Activated T-helper 1 cell treated with anti-CD3 and anti-CD28 coated beads, Interleukin-12 subunit alpha, Interleukin-12 subunit beta, Interleukin-2, Interleukin-4 antibody, amounts not matched to agents 30 ng/mL and 10 ng/mL and 1 ng/mL, durations not matched to agents 14 hours and 24 hours and 36 hours (primary cell): ENCODE measurements at regions not wholly inside any gene's neighbourhood (a gene's known extent, or its start where the extent isn't known, plus 50 kb on each side); places are given as distances from the start of the nearest gene placed in this dataset.
"Not testable (repeated sequence)": the region's sequence is repeated elsewhere in the genome, so short reads cannot be mapped to it uniquely, and the experiment has no call there.

Source experiments
- DNase-seq: peaks from one replicate; pipeline ENCODE4 v3.0.0; 2021; ENCODE audit warnings: low spot score
- H3K27ac Mint-ChIP-seq: one replicate; pipeline ENCODE4 v1.8.0; 2021; ENCODE audit warnings: mild to moderate bottlenecking, mixed read lengths
- H3K27me3 Mint-ChIP-seq: one replicate; pipeline ENCODE4 v1.8.0; 2022; ENCODE audit warnings: mild to moderate bottlenecking, moderate library complexity, mixed read lengths; ENCODE audit not compliant: insufficient read depth
- H3K36me3 Mint-ChIP-seq: one replicate; pipeline ENCODE4 v1.8.0; 2021; ENCODE audit warnings: low read depth, mixed read lengths
- H3K4me1 Mint-ChIP-seq: one replicate; pipeline ENCODE4 v1.8.0; 2021; ENCODE audit warnings: low read depth, mixed read lengths
- H3K4me3 Mint-ChIP-seq: one replicate; pipeline ENCODE4 v1.8.0; 2021; ENCODE audit warnings: mild to moderate bottlenecking, moderate library complexity, mixed read lengths
- H3K9me3 Mint-ChIP-seq: one replicate; pipeline ENCODE4 v1.8.0; 2021; ENCODE audit warnings: mixed read lengths
- intact Hi-C: fragments of 100-400 bp; cut with micrococcal nuclease; formaldehyde crosslinking; loops from one replicate; pipeline ENCODE4 v1.15.1; 2024

DNA sequence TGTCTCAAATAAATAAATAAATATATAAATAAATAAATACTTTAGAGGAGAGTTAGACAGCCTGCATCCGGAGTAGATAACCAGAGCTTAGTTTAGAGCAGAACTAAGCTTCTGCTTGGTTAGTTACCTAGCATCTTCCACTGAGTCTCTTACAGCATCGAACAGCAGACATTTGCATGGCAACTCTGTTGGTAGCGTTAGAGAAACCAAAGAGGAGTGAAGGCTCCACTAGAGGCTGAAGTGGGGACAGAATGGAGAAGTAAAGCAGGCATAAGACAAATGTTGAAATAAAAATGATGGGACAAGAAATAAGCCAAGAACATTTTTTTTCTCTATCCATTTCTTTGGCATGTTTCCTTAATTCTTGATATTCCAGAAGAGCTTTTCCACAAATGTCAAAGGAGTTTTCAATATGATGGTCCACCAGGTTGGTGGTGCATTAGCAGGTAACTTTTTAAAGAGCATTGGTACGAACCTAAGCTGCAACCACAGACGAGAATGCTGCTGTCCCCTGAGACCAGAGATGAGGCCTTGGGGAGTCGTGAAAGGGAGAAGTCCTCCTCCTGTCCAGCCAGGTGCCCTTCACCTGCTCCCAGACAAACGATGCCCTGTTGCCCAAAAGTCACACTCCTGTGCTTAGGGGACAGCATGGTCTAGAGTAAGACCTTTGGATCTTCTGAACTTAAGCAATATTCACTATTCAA lies 438.3 kb downstream of the DIRAS2 start:
- no peaks in the 10 kb centered on the region for H3K36me3 Mint-ChIP-seq
- no peaks in the 10 kb centered on the region for H3K9me3 Mint-ChIP-seq
- H3K27me3 Mint-ChIP-seq = peaks cover 15% of the 10 kb centered on the region
- intact Hi-C loops = no loop called here
- no peak overlapping the region for H3K27ac Mint-ChIP-seq
- no peak for DNase-seq
- no peaks in the 10 kb centered on the region for H3K4me1 Mint-ChIP-seq
- no peak overlapping the region for H3K4me3 Mint-ChIP-seq

- H3K27me3 Mint-ChIP-seq, H3K9me3 Mint-ChIP-seq, DNase-seq, intact Hi-C loops, H3K36me3 Mint-ChIP-seq, H3K4me1 Mint-ChIP-seq, H3K4me3 Mint-ChIP-seq, H3K27ac Mint-ChIP-seq: not testable (repeated sequence)
Measured at GRCh38 chr9:90213045-90213444, 429.6 kb downstream of the DIRAS2 start.

GRCh38 chr9:90219548-90220118 lies 423.0 kb downstream of the DIRAS2 start:
- H3K36me3 Mint-ChIP-seq = no peaks in the 10 kb centered on the region
- no peak for DNase-seq
- intact Hi-C loops = no loop called here
- H3K27me3 Mint-ChIP-seq = peaks cover 6% of the 10 kb centered on the region
- no peaks in the 10 kb centered on the region for H3K9me3 Mint-ChIP-seq
- no peak overlapping the region for H3K4me3 Mint-ChIP-seq
- no peaks in the 10 kb centered on the region for H3K4me1 Mint-ChIP-seq
- H3K27ac Mint-ChIP-seq = no peak overlapping the region

DNA sequence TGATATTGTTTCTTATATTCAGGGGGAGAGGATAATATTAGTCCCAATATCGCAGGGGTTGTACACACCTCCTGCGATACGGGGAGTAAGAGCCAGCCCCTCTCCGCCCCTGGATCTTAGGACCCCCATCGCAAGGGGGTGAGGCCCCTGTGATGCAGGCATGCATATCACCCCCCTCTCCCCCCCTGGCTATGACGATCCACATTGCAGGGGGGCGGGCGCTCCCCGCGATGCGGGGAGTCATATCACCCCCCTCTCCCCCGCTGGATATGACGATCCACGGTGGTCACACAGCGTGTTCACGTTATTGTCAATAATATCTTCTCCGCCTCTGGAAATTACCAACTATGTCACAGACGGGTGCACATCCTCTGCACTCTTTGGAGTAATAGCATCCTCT lies 420.7 kb downstream of the DIRAS2 start:
- DNase-seq, H3K9me3 Mint-ChIP-seq, intact Hi-C loops: not testable (repeated sequence)

DNA sequence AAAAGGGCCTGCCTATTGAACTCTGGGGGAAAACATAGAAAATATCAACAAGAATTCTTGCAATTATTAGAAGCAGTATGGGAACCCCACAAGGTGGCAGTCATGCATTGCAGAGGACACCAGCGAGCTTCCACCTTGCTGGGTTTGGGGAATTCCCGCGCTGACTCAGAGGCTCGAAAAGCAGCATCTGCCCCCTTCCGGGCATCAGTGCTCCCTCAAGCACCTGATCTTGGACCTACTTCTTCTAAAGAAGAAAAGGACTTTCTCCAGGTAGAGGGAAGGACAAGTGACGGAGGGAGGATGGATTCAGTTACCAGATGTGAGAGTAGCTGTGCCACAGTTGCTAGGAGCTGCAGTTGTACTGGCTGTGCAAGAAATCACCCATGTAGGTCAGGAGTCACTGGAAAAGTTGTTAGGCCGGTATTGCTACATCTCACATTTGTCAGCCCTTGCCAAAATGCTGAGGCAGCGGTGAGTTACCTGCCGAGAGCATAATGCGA lies 415.7 kb downstream of the DIRAS2 start:
- not testable (repeated sequence) for H3K4me1 Mint-ChIP-seq, H3K27ac Mint-ChIP-seq, H3K4me3 Mint-ChIP-seq, H3K36me3 Mint-ChIP-seq, H3K9me3 Mint-ChIP-seq, H3K27me3 Mint-ChIP-seq
- intact Hi-C loops = loop anchor here (1.0 to 5.0 kb wide), 6 partner anchors 86 to 1510 kb away; partner anchors contain the start of gene DIRAS2
- peak; percentile 64 for DNase-seq

More for the DNA sequence above, 420.7 kb downstream of the DIRAS2 start:
- H3K36me3 Mint-ChIP-seq, H3K4me1 Mint-ChIP-seq, H3K4me3 Mint-ChIP-seq, H3K27me3 Mint-ChIP-seq, H3K27ac Mint-ChIP-seq: not testable (repeated sequence)

- intact Hi-C loops, H3K27ac Mint-ChIP-seq, H3K36me3 Mint-ChIP-seq, H3K27me3 Mint-ChIP-seq, H3K4me3 Mint-ChIP-seq, H3K4me1 Mint-ChIP-seq, DNase-seq, H3K9me3 Mint-ChIP-seq: not testable (repeated sequence)
Measured at GRCh38 chr9:90233081-90233480, 409.5 kb downstream of the DIRAS2 start.

- Mint-ChIP-seq H3K36me3 (no peaks in the 10 kb centered on the region), H3K4me1 (no peaks in the 10 kb centered on the region), H3K9me3 (no peaks in the 10 kb centered on the region), H3K27ac (no peak overlapping the region), H3K4me3 (no peak overlapping the region), H3K27me3 (peaks cover 14% of the 10 kb centered on the region)
- DNase-seq = no peak
- intact Hi-C loops = no loop called here
Measured at GRCh38 chr9:90240541-90240940, 402.1 kb downstream of the DIRAS2 start.

DNA sequence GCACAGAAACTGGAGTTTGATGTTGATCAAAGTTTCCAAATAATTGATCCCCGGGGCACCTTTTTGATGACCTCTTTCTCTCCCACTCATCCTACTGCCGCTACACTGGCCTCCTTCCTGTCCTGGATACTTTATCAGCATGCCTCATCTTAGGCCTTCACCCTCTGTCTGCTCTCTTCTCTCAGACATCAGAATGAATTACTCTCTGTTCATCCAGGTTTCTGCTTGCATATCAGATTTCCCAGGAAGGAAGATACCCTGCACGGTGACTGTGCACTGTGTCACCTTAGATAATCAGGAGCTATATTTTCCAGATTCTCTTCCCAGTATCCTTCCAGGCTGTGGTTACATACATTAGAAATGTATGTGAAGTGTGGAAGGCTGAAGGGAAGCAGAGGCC lies 397.0 kb downstream of the DIRAS2 start:
- H3K27me3 Mint-ChIP-seq = peaks cover 11% of the 10 kb centered on the region
- no peaks in the 10 kb centered on the region for H3K9me3 Mint-ChIP-seq
- H3K27ac Mint-ChIP-seq = no peak overlapping the region
- no peaks in the 10 kb centered on the region for H3K36me3 Mint-ChIP-seq
- H3K4me1 Mint-ChIP-seq = no peaks in the 10 kb centered on the region
- intact Hi-C loops = no loop called here
- H3K4me3 Mint-ChIP-seq = no peak overlapping the region
- DNase-seq = no peak

GRCh38 chr9:90249094-90249493 lies 393.5 kb downstream of the DIRAS2 start:
- Mint-ChIP-seq H3K27ac (no peak overlapping the region), H3K4me1 (no peaks in the 10 kb centered on the region), H3K27me3 (peaks cover 16% of the 10 kb centered on the region), H3K9me3 (no peaks in the 10 kb centered on the region), H3K36me3 (no peaks in the 10 kb centered on the region), H3K4me3 (no peak overlapping the region)
- no peak for DNase-seq
- intact Hi-C loops = no loop called here

DNA sequence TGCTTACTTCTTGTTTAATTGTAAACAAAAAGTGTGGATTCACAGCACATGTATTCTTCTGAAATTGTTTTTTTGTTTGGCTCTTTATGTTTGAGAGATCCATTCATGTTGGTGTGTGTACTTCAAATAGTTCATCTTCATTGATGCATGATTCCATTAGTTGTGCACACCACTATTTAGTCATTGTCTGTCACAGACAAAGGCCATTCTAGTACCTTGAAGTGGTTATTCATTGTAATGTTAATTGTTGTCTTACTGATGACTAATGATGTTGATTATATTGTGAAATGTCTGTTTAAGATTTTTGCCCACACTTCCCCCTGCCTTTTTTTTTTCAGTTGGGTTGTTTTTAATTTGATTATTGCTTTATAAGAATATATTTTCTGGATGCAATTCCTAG lies 391.3 kb downstream of the DIRAS2 start:
- H3K27ac Mint-ChIP-seq = no peak overlapping the region
- H3K27me3 Mint-ChIP-seq = peaks cover 14% of the 10 kb centered on the region
- DNase-seq = no peak
- H3K4me3 Mint-ChIP-seq = no peak overlapping the region
- H3K36me3 Mint-ChIP-seq = no peaks in the 10 kb centered on the region
- intact Hi-C loops = no loop called here
- no peaks in the 10 kb centered on the region for H3K9me3 Mint-ChIP-seq
- H3K4me1 Mint-ChIP-seq = no peaks in the 10 kb centered on the region

DNA sequence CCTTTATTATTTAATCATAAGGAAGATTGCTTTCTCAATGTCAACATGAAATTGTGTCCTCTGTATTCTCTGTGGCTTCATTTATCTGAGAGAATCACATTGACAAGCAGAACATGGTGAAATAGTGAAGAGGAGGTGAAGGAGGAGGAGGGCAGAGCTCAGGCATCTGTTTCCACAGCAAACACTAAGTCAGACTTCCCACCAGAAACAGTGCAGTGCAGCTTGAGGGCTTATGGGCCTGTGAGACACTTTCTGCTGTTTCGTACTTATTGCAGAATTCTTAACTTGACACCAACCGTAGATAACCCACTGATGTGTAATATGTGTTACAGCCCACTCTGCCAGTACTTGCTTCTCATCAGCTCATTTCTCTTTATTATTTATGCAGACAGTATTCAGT lies 386.3 kb downstream of the DIRAS2 start:
- Mint-ChIP-seq H3K27ac (no peak overlapping the region), H3K36me3 (no peaks in the 10 kb centered on the region), H3K27me3 (peaks cover 10% of the 10 kb centered on the region), H3K4me1 (no peaks in the 10 kb centered on the region), H3K9me3 (peaks cover 10% of the 10 kb centered on the region), H3K4me3 (no peak overlapping the region)
- DNase-seq = no peak
- intact Hi-C loops = no loop called here

- Mint-ChIP-seq H3K9me3 (peaks cover 15% of the 10 kb centered on the region), H3K36me3 (no peaks in the 10 kb centered on the region), H3K4me3 (no peak overlapping the region), H3K27ac (no peak overlapping the region), H3K27me3 (peaks cover 4% of the 10 kb centered on the region), H3K4me1 (no peaks in the 10 kb centered on the region)
- intact Hi-C loops = no loop called here
- no peak for DNase-seq
Measured at GRCh38 chr9:90259311-90260246, 383.0 kb downstream of the DIRAS2 start.

DNA sequence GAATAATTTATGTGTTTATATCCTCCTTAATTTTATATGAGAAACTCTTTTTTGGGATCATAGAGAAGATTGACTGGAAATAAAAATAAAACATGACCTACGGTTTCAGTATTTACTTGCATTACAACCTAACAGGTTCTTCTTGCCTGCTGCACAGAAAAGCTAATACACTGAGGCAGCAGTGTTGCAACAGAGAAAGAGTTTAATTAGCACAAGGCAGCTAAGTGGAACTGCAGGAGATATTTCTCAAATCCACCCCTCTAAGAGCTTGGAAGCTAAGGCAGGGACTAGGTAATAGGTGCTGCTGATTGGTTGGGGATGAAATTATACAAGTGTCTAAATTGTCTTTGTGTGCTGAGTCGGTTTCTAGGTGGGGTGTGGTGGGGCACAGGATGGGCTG lies 380.9 kb downstream of the DIRAS2 start:
- Mint-ChIP-seq H3K9me3 (peaks cover 15% of the 10 kb centered on the region), H3K4me1 (no peaks in the 10 kb centered on the region), H3K4me3 (no peak overlapping the region), H3K27me3 (no peaks in the 10 kb centered on the region), H3K36me3 (no peaks in the 10 kb centered on the region), H3K27ac (no peak overlapping the region)
- DNase-seq = no peak
- intact Hi-C loops = no loop called here
